Neural crest cell (in vitro differentiated cells): ENCODE measurements at regions not wholly inside any gene's neighbourhood (a gene's known extent, or its start where the extent isn't known, plus 50 kb on each side); places are given as distances from the start of the nearest gene placed in this dataset.

Experiments
- DNase-seq: peaks from one replicate; pipeline ENCODE4 v3.0.0; 2021; ENCODE audit warnings: low read depth, mixed read lengths, low spot score
- H3K27ac Mint-ChIP-seq: one replicate; pipeline ENCODE4 v1.8.0; 2021; ENCODE audit warnings: mild to moderate bottlenecking, mixed read lengths; ENCODE audit not compliant: unreplicated experiment
- H3K27me3 Mint-ChIP-seq: 2 replicates; pipeline ENCODE4 v1.8.0; 2021; ENCODE audit warnings: low read depth, mild to moderate bottlenecking, mixed read lengths
- H3K36me3 Mint-ChIP-seq: 2 replicates; pipeline ENCODE4 v1.8.0; 2021; ENCODE audit warnings: low read depth, mild to moderate bottlenecking, mixed read lengths
- H3K4me1 Mint-ChIP-seq: 2 replicates; pipeline ENCODE4 v1.8.0; 2021; ENCODE audit warnings: mixed read lengths
- H3K4me3 Mint-ChIP-seq: one replicate; pipeline ENCODE4 v1.8.0; 2021; ENCODE audit warnings: mild to moderate bottlenecking, mixed read lengths
- H3K9me3 Mint-ChIP-seq: 2 replicates; pipeline ENCODE4 v1.8.0; 2021; ENCODE audit warnings: mixed read lengths
- TF ChIP-seq, protein P1 (sequence below): fragments of 200-600 bp; sonication (generic); conservative IDR thresholded peaks from 2 replicates; pipeline ENCODE4 v1.5.0; 2021; ENCODE audit warnings: antibody characterized with exemption, mild to moderate bottlenecking

DNA sequence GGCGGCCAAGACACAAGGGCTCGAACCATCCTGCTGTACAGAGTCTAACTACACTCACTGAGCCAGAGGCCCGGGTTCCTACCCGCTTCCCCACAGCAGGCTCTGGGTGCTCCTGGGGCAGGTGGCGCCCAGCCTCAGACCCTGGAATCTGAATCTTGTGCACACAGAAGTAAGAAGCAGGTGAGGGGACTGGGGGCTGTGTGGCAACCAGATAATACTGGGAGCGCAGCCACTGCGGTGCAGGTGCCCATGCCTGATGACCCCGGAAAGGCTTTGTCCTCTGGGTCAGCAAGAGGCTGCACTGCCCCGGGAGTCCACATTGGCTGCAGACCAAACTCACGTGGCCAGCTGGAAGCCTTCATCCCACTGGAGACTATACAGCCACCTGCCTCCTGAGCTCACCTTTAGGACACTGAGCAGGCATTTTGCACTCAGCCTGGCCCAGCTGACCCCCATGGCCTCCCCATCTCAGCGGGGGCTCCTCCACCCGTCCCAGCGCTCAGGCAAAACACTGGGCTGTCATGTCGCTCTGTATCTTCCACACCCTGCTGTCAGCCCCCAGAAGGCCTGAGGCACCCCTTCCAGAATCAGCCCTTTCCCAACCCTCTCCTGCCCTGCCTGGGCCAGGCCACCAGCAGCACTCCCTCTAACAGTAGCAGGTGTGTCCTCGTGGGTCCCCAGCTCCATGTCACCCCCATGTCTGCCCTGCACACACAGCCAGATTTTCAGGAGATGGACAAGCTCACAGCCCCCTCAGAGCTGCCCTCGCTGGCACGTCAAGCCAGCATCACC, 101.0 kb upstream of the IQSEC1 start:
- H3K36me3 Mint-ChIP-seq, result peaks cover 11% of the 10 kb centered on the region
- H3K4me3 Mint-ChIP-seq, result no peak overlapping the region
- H3K27ac Mint-ChIP-seq, result no peak overlapping the region
- TF ChIP-seq, protein P1, sequence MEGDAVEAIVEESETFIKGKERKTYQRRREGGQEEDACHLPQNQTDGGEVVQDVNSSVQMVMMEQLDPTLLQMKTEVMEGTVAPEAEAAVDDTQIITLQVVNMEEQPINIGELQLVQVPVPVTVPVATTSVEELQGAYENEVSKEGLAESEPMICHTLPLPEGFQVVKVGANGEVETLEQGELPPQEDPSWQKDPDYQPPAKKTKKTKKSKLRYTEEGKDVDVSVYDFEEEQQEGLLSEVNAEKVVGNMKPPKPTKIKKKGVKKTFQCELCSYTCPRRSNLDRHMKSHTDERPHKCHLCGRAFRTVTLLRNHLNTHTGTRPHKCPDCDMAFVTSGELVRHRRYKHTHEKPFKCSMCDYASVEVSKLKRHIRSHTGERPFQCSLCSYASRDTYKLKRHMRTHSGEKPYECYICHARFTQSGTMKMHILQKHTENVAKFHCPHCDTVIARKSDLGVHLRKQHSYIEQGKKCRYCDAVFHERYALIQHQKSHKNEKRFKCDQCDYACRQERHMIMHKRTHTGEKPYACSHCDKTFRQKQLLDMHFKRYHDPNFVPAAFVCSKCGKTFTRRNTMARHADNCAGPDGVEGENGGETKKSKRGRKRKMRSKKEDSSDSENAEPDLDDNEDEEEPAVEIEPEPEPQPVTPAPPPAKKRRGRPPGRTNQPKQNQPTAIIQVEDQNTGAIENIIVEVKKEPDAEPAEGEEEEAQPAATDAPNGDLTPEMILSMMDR, result no peak
- no peaks in the 10 kb centered on the region for H3K27me3 Mint-ChIP-seq
- peaks cover 4% of the 10 kb centered on the region for H3K4me1 Mint-ChIP-seq
- H3K9me3 Mint-ChIP-seq, result peaks cover 13% of the 10 kb centered on the region
- DNase-seq, result no peak

DNA sequence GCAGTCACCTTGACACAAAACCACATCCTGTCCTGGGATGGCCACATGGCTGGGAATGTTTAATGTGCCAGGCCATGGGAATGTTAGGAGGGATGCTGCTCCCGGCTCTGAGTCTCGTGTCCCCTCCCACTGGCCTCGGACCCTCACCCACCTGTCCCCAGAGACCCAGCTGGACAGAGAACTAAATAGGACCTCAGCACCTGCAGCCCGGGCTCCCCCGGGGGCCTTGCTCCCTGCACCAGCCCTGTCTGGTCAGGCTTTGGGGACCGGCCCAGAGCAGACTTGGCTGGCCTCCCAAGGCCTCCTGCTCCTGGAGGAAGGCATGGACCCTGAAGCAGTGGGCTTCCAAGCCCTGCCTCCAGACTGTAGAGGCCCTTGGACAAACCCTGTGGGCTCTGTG, 100.0 kb upstream of the IQSEC1 start:
- Mint-ChIP-seq H3K27me3 (no peaks in the 10 kb centered on the region), H3K4me1 (peaks cover 4% of the 10 kb centered on the region), H3K27ac (no peak overlapping the region), H3K4me3 (no peak overlapping the region), H3K36me3 (peaks cover 2% of the 10 kb centered on the region), H3K9me3 (peaks cover 8% of the 10 kb centered on the region)
- TF ChIP-seq, protein P1, result no peak
- DNase-seq, result no peak

DNA sequence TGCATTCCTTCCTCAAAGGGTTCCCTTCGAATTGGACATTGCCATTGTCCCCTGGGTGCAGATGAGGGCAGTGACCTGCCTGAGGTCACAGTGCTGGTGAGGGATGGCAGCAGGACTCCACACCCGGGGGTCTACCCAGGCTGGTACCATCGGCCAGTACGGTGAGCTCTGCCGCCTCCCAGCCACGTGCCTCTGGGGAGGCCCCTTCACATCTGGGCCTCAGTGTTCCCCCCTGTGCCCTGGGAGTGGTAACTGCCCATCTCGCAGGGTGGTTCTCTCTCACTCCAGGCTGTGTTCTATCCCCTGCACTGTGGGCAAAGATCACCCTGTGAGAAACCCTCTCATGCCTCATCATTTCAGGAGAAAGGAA, 99.4 kb upstream of the IQSEC1 start:
- H3K4me1 Mint-ChIP-seq, result peaks cover 4% of the 10 kb centered on the region
- peaks cover 5% of the 10 kb centered on the region for H3K9me3 Mint-ChIP-seq
- TF ChIP-seq, protein P1, result no peak
- no peaks in the 10 kb centered on the region for H3K36me3 Mint-ChIP-seq
- H3K4me3 Mint-ChIP-seq, result no peak overlapping the region
- no peak overlapping the region for H3K27ac Mint-ChIP-seq
- DNase-seq, result no peak
- no peaks in the 10 kb centered on the region for H3K27me3 Mint-ChIP-seq

DNA sequence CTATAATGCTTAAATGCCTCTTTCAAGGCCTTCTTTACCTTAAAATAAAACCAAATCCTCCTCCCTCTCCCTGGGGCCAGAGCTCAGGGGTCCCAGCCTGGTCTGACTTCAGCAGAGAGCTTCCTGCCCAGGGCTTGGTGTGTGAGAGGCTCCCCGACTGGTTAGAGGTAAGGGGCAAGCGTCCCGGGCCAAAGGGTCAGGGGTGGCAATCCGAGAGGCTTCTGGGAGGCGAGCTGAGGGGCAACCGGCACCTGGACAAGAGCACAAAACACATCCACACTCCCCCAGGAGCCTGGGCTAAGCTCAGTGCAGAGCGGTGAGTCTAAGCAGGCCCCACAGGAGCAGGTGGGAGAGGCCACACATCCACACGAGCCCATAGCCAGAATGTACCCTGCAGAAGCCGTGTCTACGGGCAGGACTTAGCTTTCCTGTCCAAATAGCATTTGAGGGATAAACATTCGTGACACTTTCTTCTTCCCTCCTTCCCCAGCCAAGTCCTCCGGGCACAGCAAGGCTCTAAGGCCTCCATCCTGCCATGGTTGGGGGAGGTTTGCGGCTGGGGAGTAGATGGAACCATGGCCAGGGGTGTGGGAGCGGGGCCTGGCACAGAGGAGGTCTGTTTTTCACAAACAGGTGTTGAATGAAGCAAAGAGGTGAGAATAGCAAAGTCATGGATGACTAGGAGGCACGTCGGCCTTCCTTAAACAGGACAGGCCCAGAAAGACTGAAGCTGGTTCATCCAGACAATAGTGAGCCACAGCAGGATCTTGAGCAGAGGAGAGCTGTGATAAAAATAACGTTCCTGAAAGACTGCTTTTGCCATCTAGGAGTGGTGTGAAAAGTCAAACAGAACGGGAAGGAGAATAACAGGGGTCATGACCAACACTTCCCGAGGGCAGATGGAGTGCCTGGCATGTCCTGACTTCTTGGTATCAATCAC, 98.7 kb upstream of the IQSEC1 start:
- no peak overlapping the region for H3K4me3 Mint-ChIP-seq
- DNase-seq, result no peak
- H3K9me3 Mint-ChIP-seq, result peaks cover 5% of the 10 kb centered on the region
- H3K27ac Mint-ChIP-seq, result no peak overlapping the region
- H3K27me3 Mint-ChIP-seq, result no peaks in the 10 kb centered on the region
- TF ChIP-seq, protein P1, result no peak
- H3K4me1 Mint-ChIP-seq, result peaks cover 4% of the 10 kb centered on the region
- H3K36me3 Mint-ChIP-seq, result no peaks in the 10 kb centered on the region

DNA sequence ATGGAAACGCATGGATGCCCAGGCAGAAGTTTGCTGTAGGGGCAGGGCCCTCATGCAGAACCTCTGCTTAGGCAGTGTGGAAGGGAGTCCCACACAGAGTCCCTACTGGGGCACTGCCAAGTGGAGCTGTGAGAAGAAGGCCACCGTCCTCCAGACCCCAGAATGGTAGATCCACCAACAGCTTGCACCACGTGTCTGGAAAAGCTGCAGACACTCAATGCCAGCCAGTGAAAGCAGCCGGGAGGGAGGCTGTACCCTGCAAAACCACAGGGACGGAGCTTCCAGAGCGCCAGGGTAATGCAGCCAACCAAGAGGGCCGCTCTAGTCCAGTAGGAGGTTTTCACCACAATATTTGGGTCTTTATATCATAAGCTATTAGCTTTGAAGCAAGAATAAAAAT, 97.1 kb upstream of the IQSEC1 start:
- Mint-ChIP-seq H3K4me1 (peaks cover 4% of the 10 kb centered on the region), H3K27ac (no peak overlapping the region), H3K4me3 (no peak overlapping the region), H3K36me3 (no peaks in the 10 kb centered on the region), H3K27me3 (no peaks in the 10 kb centered on the region), H3K9me3 (peaks cover 5% of the 10 kb centered on the region)
- no peak for DNase-seq
- TF ChIP-seq, protein P1, result no peak
